Suprapubic skin (tissue), 4 donors: ENCODE measurements at regions not wholly inside any gene's neighbourhood (a gene's known extent, or its start where the extent isn't known, plus 50 kb on each side); places are given as distances from the start of the nearest gene placed in this dataset.

Experiments used
- DNase-seq, 2 donors: peaks; one replicate each; pipeline ENCODE4 v3.0.0-alpha.2; 2019; ENCODE audit warnings: low spot score in 2 of 2
- H3K27ac ChIP-seq: fragments of 200-600 bp; sonication (generic); one replicate; pipeline ENCODE4 v1.5.1; 2019
- H3K27me3 ChIP-seq: fragments of 200-600 bp; sonication (generic); one replicate; pipeline ENCODE4 v1.5.1; 2019
- H3K36me3 ChIP-seq: fragments of 200-600 bp; sonication (generic); one replicate; pipeline ENCODE4 v1.5.1; 2019
- H3K4me1 ChIP-seq: fragments of 200-600 bp; sonication (generic); one replicate; pipeline ENCODE4 v1.5.1; 2019
- H3K4me3 ChIP-seq: fragments of 200-600 bp; sonication (generic); one replicate; pipeline ENCODE4 v1.5.1; 2019; ENCODE audit warnings: mild to moderate bottlenecking
- H3K9me3 ChIP-seq: fragments of 200-600 bp; sonication (generic); one replicate; pipeline ENCODE4 v1.5.1; 2019
- CTCF ChIP-seq, 2 donors: fragments of 200-600 bp in 1 of 2; fragments of 450-650 bp in 1 of 2; sonication (generic) in 1 of 2; IDR thresholded peaks; one replicate each; pipeline ENCODE4 v1.5.1; 2016 to 2019; ENCODE audit warnings: antibody characterized with exemption in 2 of 2, mild to moderate bottlenecking in 1 of 2, moderate library complexity in 1 of 2
- EP300 ChIP-seq: sonication (generic); formaldehyde crosslinking; IDR thresholded peaks from one replicate; pipeline ENCODE4 v1.6.1; 2017; ENCODE audit warnings: antibody characterized with exemption
- POLR2A ChIP-seq, 2 donors: fragments of 450-650 bp; IDR thresholded peaks; one replicate each; pipeline ENCODE4 v1.6.1; 2017; ENCODE audit warnings: antibody characterized with exemption in 2 of 2, mild to moderate bottlenecking in 2 of 2, moderate library complexity in 2 of 2
- POLR2AphosphoS5 ChIP-seq, 3 donors: sonication (generic); formaldehyde crosslinking; IDR thresholded peaks; one replicate each; pipeline ENCODE4 v1.6.1; 2017; ENCODE audit warnings: antibody characterized with exemption in 3 of 3
- WGBS: methylation state at CpG from one replicate; pipeline ENCODE4 v1.1.5; 2018; 5-methylcytosine and 5-hydroxymethylcytosine counted together

GRCh38 chr1:96633695-96634094 is 87.9 kb upstream of the PTBP2 start:
- no peak overlapping the region for H3K27ac ChIP-seq
- 86% methylated on average over 3 of the region's 3 CpGs for WGBS

GRCh38 chr1:96634883-96635282 is 86.7 kb upstream of the PTBP2 start:
- no peak overlapping the region for H3K4me3 ChIP-seq
- H3K27ac ChIP-seq, result no peak overlapping the region
- H3K27me3 ChIP-seq, result no peaks in the 10 kb centered on the region
- no peaks in the 10 kb centered on the region for H3K36me3 ChIP-seq
- WGBS, result 95% methylated on average over 2 of the region's 2 CpGs
- no peaks in the 10 kb centered on the region for H3K4me1 ChIP-seq
- no peak for DNase-seq
- H3K9me3 ChIP-seq, result no peaks in the 10 kb centered on the region
- TF ChIP-seq CTCF (IDR thresholded peaks at IDR 0.05), result no peak
- TF ChIP-seq POLR2A (IDR thresholded peaks at IDR 0.05), result no peak
- no peak for TF ChIP-seq POLR2AphosphoS5 (IDR thresholded peaks at IDR 0.05)
- TF ChIP-seq EP300, result no peak

More at GRCh38 chr1:96633695-96634094, 87.9 kb upstream of the PTBP2 start:
- H3K36me3 ChIP-seq, result no peaks in the 10 kb centered on the region
- no peaks in the 10 kb centered on the region for H3K27me3 ChIP-seq
- TF ChIP-seq CTCF (IDR thresholded peaks at IDR 0.05) (no peak), POLR2AphosphoS5 (IDR thresholded peaks at IDR 0.05) (no peak), EP300 (no peak), POLR2A (IDR thresholded peaks at IDR 0.05) (no peak)
- no peaks in the 10 kb centered on the region for H3K9me3 ChIP-seq
- DNase-seq, result no peak
- H3K4me3 ChIP-seq, result no peak overlapping the region
- no peaks in the 10 kb centered on the region for H3K4me1 ChIP-seq

DNA sequence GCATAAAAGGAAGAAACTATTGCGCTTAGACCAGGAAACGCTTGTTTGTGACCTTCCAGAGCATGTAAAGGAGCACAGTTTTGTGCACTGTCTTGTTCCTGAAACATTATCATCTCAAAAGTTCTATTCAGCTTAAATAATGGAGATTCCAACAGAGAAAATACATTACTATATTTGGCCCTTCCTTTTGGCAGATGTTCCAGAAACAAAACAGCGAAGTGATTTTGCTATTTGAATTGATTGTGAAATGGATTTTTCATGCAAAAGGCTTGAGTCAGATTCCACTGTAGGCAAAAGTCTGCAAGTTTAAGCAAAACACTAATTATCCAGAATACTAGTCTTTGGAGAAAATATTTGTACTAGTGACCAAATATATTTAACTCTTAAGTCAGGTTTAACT is 80.3 kb upstream of the PTBP2 start:
- no peak for TF ChIP-seq POLR2A (IDR thresholded peaks at IDR 0.05)
- H3K9me3 ChIP-seq, result no peaks in the 10 kb centered on the region
- DNase-seq, result no peak
- 47% methylated on average over 3 of the region's 3 CpGs for WGBS
- H3K4me1 ChIP-seq, result no peaks in the 10 kb centered on the region
- H3K27me3 ChIP-seq, result no peaks in the 10 kb centered on the region
- H3K36me3 ChIP-seq, result no peaks in the 10 kb centered on the region
- no peak overlapping the region for H3K4me3 ChIP-seq
- no peak overlapping the region for H3K27ac ChIP-seq

DNA sequence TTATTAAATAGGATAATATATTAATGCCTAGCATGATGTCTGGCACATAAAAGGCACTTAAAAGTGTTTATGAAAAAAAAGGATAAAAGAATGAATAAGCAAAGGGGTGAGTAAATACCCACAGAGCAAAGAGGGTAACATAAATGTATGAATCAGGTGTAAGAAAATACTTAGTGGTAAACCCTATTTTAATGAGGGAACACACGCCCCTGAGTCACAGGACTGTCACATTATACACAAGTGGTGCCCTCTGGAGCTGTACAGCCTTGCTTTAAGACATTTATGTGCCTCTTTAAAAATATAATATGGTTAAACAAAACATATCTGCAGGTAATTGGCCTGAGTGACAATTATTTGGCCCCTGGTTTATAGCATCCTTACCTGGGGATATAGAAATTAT is 78.1 kb upstream of the PTBP2 start:
- WGBS, result 72% methylated on average over 1 of the region's 1 CpG
- DNase-seq, result no peak

DNA sequence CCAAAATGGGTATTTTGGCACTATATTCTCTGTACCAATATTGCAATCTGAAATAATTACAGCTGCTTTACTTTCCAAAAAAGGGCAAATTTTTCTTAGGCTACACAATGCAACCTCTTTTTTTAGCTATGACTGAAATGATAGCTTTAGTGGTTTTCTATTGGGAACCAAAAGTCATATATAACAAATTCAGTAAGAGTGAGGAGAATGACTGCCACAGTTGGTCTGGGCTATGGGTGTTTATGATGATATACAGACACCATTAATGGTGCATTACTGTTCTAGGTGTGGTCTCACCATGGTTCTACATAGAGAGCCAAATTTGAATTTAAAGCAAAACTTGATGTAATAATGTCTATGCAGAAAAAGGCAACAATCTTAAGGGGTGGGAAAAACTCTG is 72.3 kb upstream of the PTBP2 start:
- H3K27me3 ChIP-seq, result no peaks in the 10 kb centered on the region
- H3K36me3 ChIP-seq, result no peaks in the 10 kb centered on the region
- TF ChIP-seq EP300, result no peak
- TF ChIP-seq POLR2A (IDR thresholded peaks at IDR 0.05), result no peak
- no peak for TF ChIP-seq POLR2AphosphoS5 (IDR thresholded peaks at IDR 0.05)
- TF ChIP-seq CTCF (IDR thresholded peaks at IDR 0.05), result no peak
- no peaks in the 10 kb centered on the region for H3K9me3 ChIP-seq
- no peak overlapping the region for H3K27ac ChIP-seq
- no peak for DNase-seq
- H3K4me3 ChIP-seq, result no peak overlapping the region
- no peaks in the 10 kb centered on the region for H3K4me1 ChIP-seq

More for the DNA sequence above, 78.1 kb upstream of the PTBP2 start:
- H3K27me3 ChIP-seq, result no peaks in the 10 kb centered on the region
- H3K4me3 ChIP-seq, result no peak overlapping the region
- no peaks in the 10 kb centered on the region for H3K9me3 ChIP-seq
- no peaks in the 10 kb centered on the region for H3K36me3 ChIP-seq
- TF ChIP-seq POLR2A (IDR thresholded peaks at IDR 0.05) (no peak), EP300 (no peak), POLR2AphosphoS5 (IDR thresholded peaks at IDR 0.05) (no peak), CTCF (IDR thresholded peaks at IDR 0.05) (no peak)
- no peak overlapping the region for H3K27ac ChIP-seq
- H3K4me1 ChIP-seq, result no peaks in the 10 kb centered on the region

GRCh38 chr1:96651517-96651916 is 70.1 kb upstream of the PTBP2 start:
- TF ChIP-seq POLR2A (IDR thresholded peaks at IDR 0.05) (no peak), CTCF (IDR thresholded peaks at IDR 0.05) (no peak), EP300 (no peak), POLR2AphosphoS5 (IDR thresholded peaks at IDR 0.05) (no peak)

More at GRCh38 chr1:96651517-96651916, 70.1 kb upstream of the PTBP2 start:
- Histone ChIP-seq H3K9me3 (no peaks in the 10 kb centered on the region), H3K27me3 (no peaks in the 10 kb centered on the region), H3K36me3 (no peaks in the 10 kb centered on the region), H3K27ac (no peak overlapping the region), H3K4me3 (no peak overlapping the region), H3K4me1 (no peaks in the 10 kb centered on the region)
- DNase-seq, result no peak
- WGBS, result 90% methylated on average over 5 of the region's 5 CpGs
